ENCODE measurements at regions not wholly inside any gene's neighbourhood (a gene's known extent, or its start where the extent isn't known, plus 50 kb on each side); places are given as distances from the start of the nearest gene placed in this dataset.

DNA sequence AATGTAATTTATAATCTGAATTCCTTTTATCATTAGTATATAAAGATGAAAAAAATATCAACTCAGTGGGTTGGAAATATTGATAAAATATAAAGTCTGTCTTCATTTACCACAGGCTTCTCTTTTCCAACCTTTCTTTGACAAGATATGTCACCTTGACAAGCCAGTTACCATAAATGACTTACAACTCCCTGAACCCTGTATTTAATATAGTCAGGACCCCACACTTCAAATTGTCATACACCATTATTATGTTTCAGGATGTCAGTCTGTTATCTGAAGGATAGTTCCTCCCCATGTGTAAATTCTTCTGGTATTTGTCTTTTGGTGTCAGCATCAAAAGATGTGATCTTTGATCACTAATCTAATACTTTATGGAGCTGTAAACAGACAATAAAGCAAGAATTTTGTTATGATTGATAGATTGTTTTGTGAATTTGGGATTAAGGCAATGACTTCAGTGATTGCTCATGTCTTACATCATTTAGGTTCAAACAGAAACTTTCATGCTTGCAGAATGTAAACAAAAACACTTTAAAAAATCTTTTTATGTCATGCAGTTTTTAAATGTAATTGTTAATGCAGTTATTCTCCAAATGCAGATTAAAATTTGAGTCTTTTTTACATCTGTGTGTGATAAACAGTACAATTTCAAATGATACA lies 503.5 kb upstream of the BCHE start:
- intact Hi-C loops (cut with DNase I, micrococcal nuclease), result no loop called here
- H3K27me3 Mint-ChIP-seq, result no peaks in the 10 kb centered on the region
- ChIA-PET POLR2A (no interaction called here), CTCF (no interaction called here)
- DNase-seq (no peak), ATAC-seq (no peak)
- no peak overlapping the region for H3K4me3 Mint-ChIP-seq
- H3K27ac Mint-ChIP-seq, result no peak overlapping the region
- peaks cover 7% of the 10 kb centered on the region for H3K9me3 Mint-ChIP-seq (ENCODE audit: low read depth)
- no peaks in the 10 kb centered on the region for H3K4me1 Mint-ChIP-seq
- H3K36me3 Mint-ChIP-seq (ENCODE audit: low read depth), result no peaks in the 10 kb centered on the region

DNA sequence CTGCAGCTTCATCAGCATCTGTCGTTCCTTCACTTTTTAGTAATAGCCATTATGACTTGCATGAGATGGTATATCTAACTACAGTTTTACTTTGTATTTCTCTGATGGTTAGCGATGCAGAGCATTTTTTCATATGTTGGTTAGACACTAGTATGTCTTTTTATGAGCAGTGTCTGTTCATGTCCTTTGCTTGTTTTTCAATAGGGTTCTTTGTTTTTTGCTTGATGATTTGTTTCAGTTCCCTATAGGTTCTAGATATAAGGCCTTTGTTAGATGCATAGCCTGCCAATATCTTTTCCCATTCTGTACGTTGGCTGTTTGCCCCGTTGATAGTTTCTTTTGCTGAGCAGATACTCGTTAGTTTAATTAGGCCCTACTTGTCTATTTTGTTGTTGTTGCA lies 487.2 kb upstream of the BCHE start:
- Mint-ChIP-seq H3K36me3 (ENCODE audit: low read depth) (no peaks in the 10 kb centered on the region), H3K27ac (no peak overlapping the region), H3K9me3 (ENCODE audit: low read depth) (peaks cover 6% of the 10 kb centered on the region), H3K4me1 (no peaks in the 10 kb centered on the region), H3K27me3 (no peaks in the 10 kb centered on the region), H3K4me3 (no peak overlapping the region)
- ChIA-PET POLR2A (no interaction called here), CTCF (no interaction called here)
- ATAC-seq, result no peak
- intact Hi-C loops (cut with DNase I, micrococcal nuclease), result no loop called here
- no peak for DNase-seq

DNA sequence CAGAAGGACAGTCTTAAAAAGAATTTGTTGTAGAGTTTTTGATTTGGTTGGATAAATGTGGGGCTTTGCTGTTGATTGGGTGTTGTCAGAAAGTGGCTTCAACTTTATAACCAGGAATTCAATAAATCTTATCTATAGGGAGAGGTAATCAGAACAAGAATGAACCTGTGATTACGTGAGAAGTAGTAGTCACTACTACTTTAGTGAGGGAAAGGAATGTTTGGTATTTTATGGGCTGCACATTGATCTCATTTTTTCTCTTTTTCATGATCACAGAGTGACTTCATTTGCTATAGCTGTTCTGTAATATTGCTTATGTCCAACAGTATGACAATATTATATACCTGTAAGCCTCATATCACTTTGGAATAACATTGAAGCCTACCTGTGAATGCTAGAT lies 485.2 kb upstream of the BCHE start:
- DNase-seq, result no peak
- ChIA-PET POLR2A (no interaction called here), CTCF (no interaction called here)
- H3K4me1 Mint-ChIP-seq, result no peaks in the 10 kb centered on the region
- H3K36me3 Mint-ChIP-seq (ENCODE audit: low read depth), result no peaks in the 10 kb centered on the region
- H3K9me3 Mint-ChIP-seq (ENCODE audit: low read depth), result peaks cover 2% of the 10 kb centered on the region
- ATAC-seq, result no peak
- no peak overlapping the region for H3K27ac Mint-ChIP-seq
- no peaks in the 10 kb centered on the region for H3K27me3 Mint-ChIP-seq
- H3K4me3 Mint-ChIP-seq, result no peak overlapping the region
- intact Hi-C loops (cut with DNase I, micrococcal nuclease), result no loop called here

DNA sequence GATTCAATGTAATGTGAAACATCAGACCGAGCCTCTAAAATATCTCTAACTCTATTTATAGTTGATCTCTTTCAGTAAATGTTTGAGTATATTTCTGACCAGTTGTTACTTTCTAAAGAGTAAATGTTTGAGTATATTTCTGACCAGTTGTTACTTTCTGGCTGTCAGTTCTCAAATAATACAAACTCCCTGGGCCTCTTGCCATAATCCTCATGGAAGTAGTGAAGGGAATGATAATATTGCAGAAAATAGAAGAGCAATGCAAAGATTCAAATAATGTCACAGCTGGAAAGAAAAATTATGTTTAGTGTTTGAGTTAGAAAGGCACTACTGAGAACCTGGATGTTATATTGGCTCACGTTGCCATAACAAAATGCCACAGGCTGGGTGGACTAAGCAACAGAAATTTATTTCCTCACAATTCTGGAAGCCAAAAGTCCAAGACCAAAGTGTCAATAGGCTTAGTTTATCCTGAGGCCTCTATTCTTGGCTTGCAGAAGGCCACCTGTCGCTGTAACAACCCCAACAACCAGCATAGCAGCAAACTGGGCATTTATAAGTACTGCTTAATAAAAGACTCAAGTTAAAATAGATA lies 470.6 kb upstream of the BCHE start:
- DNase-seq (no peak), ATAC-seq (no peak)
- ChIA-PET CTCF (no interaction called here), POLR2A (no interaction called here)
- no peaks in the 10 kb centered on the region for H3K27me3 Mint-ChIP-seq
- H3K4me3 Mint-ChIP-seq, result no peak overlapping the region
- H3K27ac Mint-ChIP-seq, result no peak overlapping the region
- peaks cover 2% of the 10 kb centered on the region for H3K9me3 Mint-ChIP-seq (ENCODE audit: low read depth)
- H3K36me3 Mint-ChIP-seq (ENCODE audit: low read depth), result no peaks in the 10 kb centered on the region
- no peaks in the 10 kb centered on the region for H3K4me1 Mint-ChIP-seq
- intact Hi-C loops (cut with DNase I, micrococcal nuclease), result no loop called here

DNA sequence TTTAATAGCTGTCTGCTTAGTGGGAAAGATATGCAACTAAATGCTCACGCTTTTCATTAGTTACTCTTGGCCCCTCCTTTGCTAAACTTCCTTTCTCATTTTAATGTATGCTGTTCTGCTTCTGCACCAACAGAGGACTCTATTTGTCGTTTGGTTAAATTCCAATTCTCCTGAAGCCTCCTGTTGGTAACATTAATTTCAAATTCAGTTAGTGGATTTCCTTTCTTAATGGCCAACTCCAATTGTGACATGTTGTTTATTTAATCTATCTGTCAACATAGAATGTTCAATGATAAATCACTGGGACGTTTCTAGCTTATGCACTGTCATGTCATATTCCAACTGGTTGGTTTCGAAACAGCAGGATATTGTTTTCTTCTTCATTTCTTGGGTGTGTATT lies 467.4 kb upstream of the BCHE start:
- no peaks in the 10 kb centered on the region for H3K4me1 Mint-ChIP-seq
- H3K36me3 Mint-ChIP-seq (ENCODE audit: low read depth), result no peaks in the 10 kb centered on the region
- CTCF ChIA-PET, result interaction anchor here (1.2 kb wide), 1 partner anchor 47 kb away, joined by 5 read pairs; no protein-coding TSS in a partner anchor
- DNase-seq, result no peak
- peaks cover 4% of the 10 kb centered on the region for H3K9me3 Mint-ChIP-seq (ENCODE audit: low read depth)
- intact Hi-C loops (cut with DNase I, micrococcal nuclease), result no loop called here
- ATAC-seq, result no peak
- no peak overlapping the region for H3K4me3 Mint-ChIP-seq
- POLR2A ChIA-PET, result no interaction called here
- H3K27me3 Mint-ChIP-seq, result no peaks in the 10 kb centered on the region
- H3K27ac Mint-ChIP-seq, result no peak overlapping the region

DNA sequence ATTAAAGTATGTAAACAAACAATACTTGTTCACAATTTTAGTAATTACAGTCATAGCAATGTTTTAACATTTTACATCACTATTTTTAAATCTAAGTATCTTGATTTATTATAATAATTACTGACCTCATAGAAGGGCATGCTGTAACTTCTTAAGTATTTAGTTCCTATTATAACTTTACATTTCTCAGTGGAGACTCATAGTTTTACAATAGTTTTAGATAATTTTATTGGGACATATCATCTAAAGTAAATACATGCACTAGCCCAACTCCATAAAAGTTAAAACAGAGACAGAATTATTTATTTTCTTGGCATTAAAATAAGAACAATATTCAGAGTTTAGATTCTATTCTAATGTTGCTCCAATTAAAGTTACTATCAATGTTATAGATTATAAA lies 466.5 kb upstream of the BCHE start:
- intact Hi-C loops (cut with DNase I, micrococcal nuclease), result no loop called here
- ATAC-seq, result no peak
- ChIA-PET POLR2A (no interaction called here), CTCF (no interaction called here)
- Mint-ChIP-seq H3K4me1 (no peaks in the 10 kb centered on the region), H3K27ac (no peak overlapping the region), H3K4me3 (no peak overlapping the region), H3K36me3 (ENCODE audit: low read depth) (no peaks in the 10 kb centered on the region), H3K27me3 (no peaks in the 10 kb centered on the region), H3K9me3 (ENCODE audit: low read depth) (peaks cover 4% of the 10 kb centered on the region)
- no peak for DNase-seq

DNA sequence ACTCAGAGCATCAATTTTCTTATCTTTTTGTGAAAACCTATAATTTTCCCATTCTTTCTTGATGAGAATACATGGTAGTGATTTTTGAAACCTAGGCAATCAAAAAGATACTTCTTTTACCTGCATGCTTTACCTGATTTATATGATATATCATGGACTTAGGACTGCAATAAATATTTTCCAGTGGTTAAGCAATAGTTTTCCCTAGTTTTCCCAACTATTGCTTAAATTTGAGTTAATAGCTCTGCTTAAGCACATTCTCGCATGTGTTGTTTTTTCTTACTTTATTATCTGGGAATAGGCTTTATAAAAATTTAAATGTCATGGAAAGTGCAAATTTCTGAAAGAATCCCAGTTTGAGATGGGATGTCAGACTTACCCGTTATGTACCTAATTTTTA lies 465.1 kb upstream of the BCHE start:
- Mint-ChIP-seq H3K4me1 (no peaks in the 10 kb centered on the region), H3K27ac (no peak overlapping the region), H3K27me3 (no peaks in the 10 kb centered on the region), H3K36me3 (ENCODE audit: low read depth) (no peaks in the 10 kb centered on the region), H3K4me3 (no peak overlapping the region), H3K9me3 (ENCODE audit: low read depth) (peaks cover 4% of the 10 kb centered on the region)
- ChIA-PET POLR2A (no interaction called here), CTCF (no interaction called here)
- intact Hi-C loops (cut with DNase I, micrococcal nuclease), result no loop called here
- ATAC-seq (no peak), DNase-seq (no peak)

DNA sequence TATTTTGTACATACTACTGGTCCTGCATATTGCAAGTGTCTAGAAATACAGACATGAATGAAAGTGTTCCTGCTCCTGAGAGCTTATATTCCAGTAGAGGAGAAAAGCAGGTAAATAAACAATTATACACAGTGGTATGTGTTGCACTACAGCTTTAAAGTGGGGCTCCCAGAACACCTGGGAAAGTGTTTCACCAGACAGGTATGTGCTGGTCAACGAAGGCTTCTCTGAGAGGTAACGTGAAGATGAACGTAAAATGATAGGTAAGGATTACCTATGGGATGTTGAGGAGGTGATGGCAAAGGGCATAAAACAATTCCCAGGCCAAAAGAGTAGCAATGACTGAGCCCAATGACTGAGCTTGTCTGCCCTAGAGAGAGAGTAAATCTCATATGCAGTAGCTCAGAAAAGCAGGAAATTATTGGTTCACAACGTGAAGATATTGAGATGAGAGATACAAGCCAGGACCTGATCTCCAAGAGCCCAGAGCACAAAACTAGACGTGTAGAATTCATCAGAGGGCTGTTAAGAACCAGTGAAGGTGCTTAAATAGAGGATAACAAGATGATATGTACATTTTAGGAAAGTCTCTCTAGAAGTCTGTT lies 459.1 kb upstream of the BCHE start:
- Mint-ChIP-seq H3K4me1 (no peaks in the 10 kb centered on the region), H3K4me3 (no peak overlapping the region), H3K27me3 (no peaks in the 10 kb centered on the region), H3K36me3 (ENCODE audit: low read depth) (no peaks in the 10 kb centered on the region), H3K9me3 (ENCODE audit: low read depth) (peaks cover 9% of the 10 kb centered on the region), H3K27ac (no peak overlapping the region)
- CTCF ChIA-PET, result no interaction called here
- ATAC-seq (no peak), DNase-seq (no peak)
- intact Hi-C loops (cut with DNase I, micrococcal nuclease), result no loop called here
- POLR2A ChIA-PET, result no interaction called here

DNA sequence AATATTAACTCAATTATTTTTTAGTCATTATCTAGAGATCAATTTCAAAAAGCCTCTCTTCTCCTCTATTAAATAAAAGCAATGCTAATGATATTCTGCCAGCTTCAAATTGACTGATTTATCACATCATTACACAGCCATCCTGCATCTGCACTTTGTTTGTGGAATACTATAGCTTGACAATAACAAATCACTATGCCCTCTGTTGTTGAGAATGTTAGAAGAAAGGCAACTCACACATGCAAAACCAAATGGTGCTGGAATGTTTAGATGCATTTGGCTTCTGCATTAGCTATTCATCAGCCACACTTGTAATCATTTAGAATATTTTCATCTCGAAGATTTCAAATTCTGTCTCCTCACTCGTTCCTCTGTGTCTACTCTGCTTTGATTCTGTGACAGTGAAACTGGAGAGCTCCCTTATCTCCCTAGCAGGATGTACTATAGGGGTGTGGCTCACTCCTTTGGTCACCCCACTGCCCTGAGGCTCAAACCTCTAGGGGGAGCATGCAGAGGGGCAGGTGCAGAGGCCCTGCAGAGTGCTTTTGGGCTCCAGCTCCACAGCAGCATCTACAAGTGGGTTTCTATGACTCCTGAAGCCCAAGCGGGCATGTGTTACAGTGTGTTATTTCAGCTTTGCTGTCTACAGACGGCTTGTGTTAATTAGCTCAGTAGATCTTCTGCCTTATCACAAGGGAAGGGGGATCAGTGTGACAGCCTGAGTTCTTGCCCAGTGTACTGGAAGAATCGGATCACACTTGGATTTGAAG lies 454.1 kb upstream of the BCHE start:
- H3K4me3 Mint-ChIP-seq, result no peak overlapping the region
- H3K4me1 Mint-ChIP-seq, result no peaks in the 10 kb centered on the region
- no peak overlapping the region for H3K27ac Mint-ChIP-seq
- no peak for DNase-seq
- ATAC-seq, result no peak
- H3K9me3 Mint-ChIP-seq (ENCODE audit: low read depth), result peaks cover 4% of the 10 kb centered on the region
- ChIA-PET CTCF (no interaction called here), POLR2A (no interaction called here)
- no peaks in the 10 kb centered on the region for H3K27me3 Mint-ChIP-seq
- intact Hi-C loops (cut with DNase I, micrococcal nuclease), result no loop called here
- no peaks in the 10 kb centered on the region for H3K36me3 Mint-ChIP-seq (ENCODE audit: low read depth)

DNA sequence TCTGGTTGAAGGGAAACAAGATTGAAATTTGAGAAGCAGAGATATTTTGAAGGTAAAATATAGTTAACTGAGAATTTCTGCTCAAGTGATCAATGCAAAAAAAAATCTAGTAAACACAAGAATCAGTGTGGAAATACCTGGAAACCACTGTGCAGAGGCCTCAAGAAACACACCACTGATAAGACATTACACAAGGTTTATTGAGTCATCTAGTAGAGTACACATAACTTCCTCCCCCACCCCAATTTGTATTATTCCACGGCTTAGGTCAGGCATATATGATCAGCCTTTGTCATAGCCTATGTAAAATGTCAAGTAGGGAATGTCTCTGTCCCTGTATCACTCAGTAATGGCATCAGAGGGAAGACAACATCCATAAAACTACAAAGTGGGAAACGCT lies 447.8 kb upstream of the BCHE start:
- ATAC-seq (no peak), DNase-seq (no peak)
- Mint-ChIP-seq H3K4me3 (no peak overlapping the region), H3K27ac (no peak overlapping the region), H3K4me1 (no peaks in the 10 kb centered on the region), H3K36me3 (ENCODE audit: low read depth) (no peaks in the 10 kb centered on the region), H3K27me3 (no peaks in the 10 kb centered on the region), H3K9me3 (ENCODE audit: low read depth) (no peaks in the 10 kb centered on the region)
- ChIA-PET CTCF (no interaction called here), POLR2A (no interaction called here)
- intact Hi-C loops (cut with DNase I, micrococcal nuclease), result no loop called here

DNA sequence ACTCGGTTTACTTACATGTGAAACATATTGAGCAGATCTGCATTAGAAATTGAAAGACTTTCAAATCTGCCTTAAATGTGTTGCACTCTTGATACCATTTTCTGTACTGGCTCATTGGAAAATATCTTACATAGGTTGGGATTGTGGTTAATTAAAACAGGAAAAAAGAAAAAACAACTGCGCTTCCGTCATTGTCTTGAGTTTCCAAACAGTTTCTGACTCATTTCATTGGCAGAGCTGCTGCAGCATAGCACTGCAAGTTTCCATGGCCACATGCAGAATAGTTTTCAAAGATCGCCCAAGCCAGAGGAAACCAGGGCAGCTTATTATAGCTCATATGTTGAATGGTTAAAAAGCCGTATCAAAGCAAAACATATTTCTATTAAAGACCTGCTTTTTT lies 446.6 kb upstream of the BCHE start:
- no peaks in the 10 kb centered on the region for H3K27me3 Mint-ChIP-seq
- DNase-seq, result no peak
- no peaks in the 10 kb centered on the region for H3K4me1 Mint-ChIP-seq
- POLR2A ChIA-PET, result no interaction called here
- ATAC-seq, result no peak
- no peaks in the 10 kb centered on the region for H3K9me3 Mint-ChIP-seq (ENCODE audit: low read depth)
- no peak overlapping the region for H3K4me3 Mint-ChIP-seq
- CTCF ChIA-PET, result interaction anchor here (0.6 kb wide), 1 partner anchor 366 kb away, joined by 4 read pairs; no protein-coding TSS in a partner anchor
- no peak overlapping the region for H3K27ac Mint-ChIP-seq
- intact Hi-C loops (cut with DNase I, micrococcal nuclease), result no loop called here
- H3K36me3 Mint-ChIP-seq (ENCODE audit: low read depth), result no peaks in the 10 kb centered on the region

DNA sequence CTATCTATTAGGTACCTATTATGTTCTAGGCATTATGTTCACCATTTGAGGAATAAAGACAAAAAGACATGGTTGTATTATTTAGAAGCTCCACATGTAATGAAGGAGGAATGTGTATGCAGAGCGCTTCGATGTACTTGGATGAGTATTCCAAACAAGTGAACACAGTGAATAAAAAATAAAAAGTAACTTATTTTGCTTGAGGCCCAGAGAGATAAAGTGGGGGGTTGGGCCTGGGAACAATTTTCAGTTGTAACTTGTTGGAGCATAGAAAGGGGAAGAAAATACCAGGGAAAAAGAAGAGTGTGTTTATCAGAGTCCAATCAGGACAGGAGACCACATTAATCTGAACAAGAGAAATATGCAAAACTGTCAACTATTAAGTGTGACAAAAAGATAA lies 445.7 kb upstream of the BCHE start:
- H3K9me3 Mint-ChIP-seq (ENCODE audit: low read depth), result peaks cover 2% of the 10 kb centered on the region
- H3K27ac Mint-ChIP-seq, result no peak overlapping the region
- ChIA-PET CTCF (no interaction called here), POLR2A (no interaction called here)
- no peaks in the 10 kb centered on the region for H3K27me3 Mint-ChIP-seq
- no peak for DNase-seq
- ATAC-seq, result no peak
- intact Hi-C loops (cut with DNase I, micrococcal nuclease), result no loop called here
- no peaks in the 10 kb centered on the region for H3K36me3 Mint-ChIP-seq (ENCODE audit: low read depth)
- H3K4me1 Mint-ChIP-seq, result no peaks in the 10 kb centered on the region
- no peak overlapping the region for H3K4me3 Mint-ChIP-seq

Data from activated CD4-positive, alpha-beta T cell treated with anti-CD3 and anti-CD28 coated beads for 36 hours (primary cell).